ENCODE measurements at regions not wholly inside any gene's neighbourhood (a gene's known extent, or its start where the extent isn't known, plus 50 kb on each side); places are given as distances from the start of the nearest gene placed in this dataset.

DNA sequence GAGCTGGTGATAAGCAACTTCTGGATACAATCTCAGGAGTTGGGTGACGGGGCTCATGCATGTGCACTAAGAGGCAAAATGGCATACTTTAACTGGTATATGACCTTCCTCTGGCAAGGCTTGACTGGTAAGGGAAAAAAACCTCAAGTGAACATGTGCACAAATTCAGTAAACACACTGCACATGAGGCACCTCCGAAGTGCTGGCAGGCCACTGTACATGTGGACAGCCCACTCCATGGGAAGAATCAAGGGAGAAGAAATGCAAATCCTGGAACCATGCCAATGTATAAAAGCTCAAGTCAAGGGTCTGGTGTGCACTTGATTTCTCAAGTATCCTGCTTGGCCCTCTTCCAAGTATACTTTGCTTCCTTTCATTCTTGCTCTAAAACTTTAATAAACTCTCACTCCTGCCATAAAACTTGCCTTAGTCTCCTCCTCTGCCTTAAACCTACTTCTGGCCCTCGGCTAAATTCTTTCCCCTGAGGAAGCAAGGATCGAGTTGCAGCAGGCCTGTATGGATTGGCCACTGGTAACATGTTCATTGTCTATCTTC, 167.2 kb downstream of the RAMP3 start (continued):
- TF ChIP-seq EGR1 (IDR thresholded peaks at IDR 0.05; ENCODE audit: low read depth in 2 of 2), result no peak

- Histone ChIP-seq H3K4me3 (ENCODE audit: low read depth in 1 of 3, low read length in 3 of 3) (no peak overlapping the region), H3K27ac (ENCODE audit: low read depth in 1 of 2, low read length in 2 of 2) (no peak overlapping the region), H3K36me3 (ENCODE audit: control insufficient read depth in 4 of 4, insufficient read depth in 3 of 4, low read depth in 1 of 4, low read length in 3 of 4) (no peaks in the 10 kb centered on the region), H3K27me3 (ENCODE audit: control insufficient read depth in 4 of 4, insufficient read depth in 4 of 4, low read length in 3 of 4) (no peaks in the 10 kb centered on the region), H3K9me3 (ENCODE audit: control insufficient read depth in 4 of 4, low read length in 3 of 4) (no peaks in the 10 kb centered on the region), H3K9ac (ENCODE audit: low read depth in 1 of 2, low read length in 2 of 2) (no peak overlapping the region), H3K4me1 (ENCODE audit: control insufficient read depth in 4 of 4, insufficient read depth in 4 of 4, low read length in 3 of 4) (no peaks in the 10 kb centered on the region)
- WGBS, result 79% methylated on average over 3 of the region's 3 CpGs
- TF ChIP-seq SP1 (IDR thresholded peaks at IDR 0.05), result no peak
- no peak for TF ChIP-seq RAD21 (IDR thresholded peaks at IDR 0.05)
- no peak for TF ChIP-seq YY1 (IDR thresholded peaks at IDR 0.05)
- no peak for TF ChIP-seq FOXA2 (IDR thresholded peaks at IDR 0.05)
- no peak for DNase-seq (ENCODE audit: low spot score)
Observed at GRCh38 chr7:45325378-45325777, 167.8 kb downstream of the RAMP3 start.

GRCh38 chr7:45328403-45328981, 170.9 kb downstream of the RAMP3 start:
- H3K9ac ChIP-seq (ENCODE audit: low read depth in 1 of 2, low read length in 2 of 2), result no peak overlapping the region
- no peaks in the 10 kb centered on the region for H3K27me3 ChIP-seq (ENCODE audit: control insufficient read depth in 4 of 4, insufficient read depth in 4 of 4, low read length in 3 of 4)
- no peak overlapping the region for H3K27ac ChIP-seq (ENCODE audit: low read depth in 1 of 2, low read length in 2 of 2)
- DNase-seq (ENCODE audit: low spot score), result no peak
- peaks cover 1 to 12% (median 2%) of the 10 kb centered on the region in 4 donors for H3K9me3 ChIP-seq (ENCODE audit: control insufficient read depth in 4 of 4, low read length in 3 of 4)
- no peaks in the 10 kb centered on the region for H3K36me3 ChIP-seq (ENCODE audit: control insufficient read depth in 4 of 4, insufficient read depth in 3 of 4, low read depth in 1 of 4, low read length in 3 of 4)
- TF ChIP-seq, protein P1, sequence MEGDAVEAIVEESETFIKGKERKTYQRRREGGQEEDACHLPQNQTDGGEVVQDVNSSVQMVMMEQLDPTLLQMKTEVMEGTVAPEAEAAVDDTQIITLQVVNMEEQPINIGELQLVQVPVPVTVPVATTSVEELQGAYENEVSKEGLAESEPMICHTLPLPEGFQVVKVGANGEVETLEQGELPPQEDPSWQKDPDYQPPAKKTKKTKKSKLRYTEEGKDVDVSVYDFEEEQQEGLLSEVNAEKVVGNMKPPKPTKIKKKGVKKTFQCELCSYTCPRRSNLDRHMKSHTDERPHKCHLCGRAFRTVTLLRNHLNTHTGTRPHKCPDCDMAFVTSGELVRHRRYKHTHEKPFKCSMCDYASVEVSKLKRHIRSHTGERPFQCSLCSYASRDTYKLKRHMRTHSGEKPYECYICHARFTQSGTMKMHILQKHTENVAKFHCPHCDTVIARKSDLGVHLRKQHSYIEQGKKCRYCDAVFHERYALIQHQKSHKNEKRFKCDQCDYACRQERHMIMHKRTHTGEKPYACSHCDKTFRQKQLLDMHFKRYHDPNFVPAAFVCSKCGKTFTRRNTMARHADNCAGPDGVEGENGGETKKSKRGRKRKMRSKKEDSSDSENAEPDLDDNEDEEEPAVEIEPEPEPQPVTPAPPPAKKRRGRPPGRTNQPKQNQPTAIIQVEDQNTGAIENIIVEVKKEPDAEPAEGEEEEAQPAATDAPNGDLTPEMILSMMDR (IDR thresholded peaks at IDR 0.05; ENCODE audit: low read depth, low read length, missing input control), result no peak
- TF ChIP-seq HNF4A (conservative IDR thresholded peaks at IDR 0.05), result no peak
- TF ChIP-seq NR2F2 (IDR thresholded peaks at IDR 0.05), result no peak
- TF ChIP-seq SP1 (IDR thresholded peaks at IDR 0.05), result no peak
- TF ChIP-seq, protein P2, sequence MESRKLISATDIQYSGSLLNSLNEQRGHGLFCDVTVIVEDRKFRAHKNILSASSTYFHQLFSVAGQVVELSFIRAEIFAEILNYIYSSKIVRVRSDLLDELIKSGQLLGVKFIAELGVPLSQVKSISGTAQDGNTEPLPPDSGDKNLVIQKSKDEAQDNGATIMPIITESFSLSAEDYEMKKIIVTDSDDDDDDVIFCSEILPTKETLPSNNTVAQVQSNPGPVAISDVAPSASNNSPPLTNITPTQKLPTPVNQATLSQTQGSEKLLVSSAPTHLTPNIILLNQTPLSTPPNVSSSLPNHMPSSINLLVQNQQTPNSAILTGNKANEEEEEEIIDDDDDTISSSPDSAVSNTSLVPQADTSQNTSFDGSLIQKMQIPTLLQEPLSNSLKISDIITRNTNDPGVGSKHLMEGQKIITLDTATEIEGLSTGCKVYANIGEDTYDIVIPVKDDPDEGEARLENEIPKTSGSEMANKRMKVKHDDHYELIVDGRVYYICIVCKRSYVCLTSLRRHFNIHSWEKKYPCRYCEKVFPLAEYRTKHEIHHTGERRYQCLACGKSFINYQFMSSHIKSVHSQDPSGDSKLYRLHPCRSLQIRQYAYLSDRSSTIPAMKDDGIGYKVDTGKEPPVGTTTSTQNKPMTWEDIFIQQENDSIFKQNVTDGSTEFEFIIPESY (IDR thresholded peaks at IDR 0.05), result no peak
- TF ChIP-seq ATF3 (IDR thresholded peaks at IDR 0.05), result no peak
- no peak for TF ChIP-seq RAD21 (IDR thresholded peaks at IDR 0.05)
- no peak for TF ChIP-seq JUND (IDR thresholded peaks at IDR 0.05)
- no peak for TF ChIP-seq GABPA (IDR thresholded peaks at IDR 0.05 in 1 of 2, conservative IDR thresholded peaks at IDR 0.05 in 1 of 2)
- TF ChIP-seq HNF4G (IDR thresholded peaks at IDR 0.05), result no peak
- no peak for TF ChIP-seq TAF1 (conservative IDR thresholded peaks at IDR 0.05)
- WGBS, result 79% methylated on average over 5 of the region's 5 CpGs
- no peaks in the 10 kb centered on the region for H3K4me1 ChIP-seq (ENCODE audit: control insufficient read depth in 4 of 4, insufficient read depth in 4 of 4, low read length in 3 of 4)
- H3K4me3 ChIP-seq (ENCODE audit: low read depth in 1 of 3, low read length in 3 of 3), result no peak overlapping the region
